Natural killer cell (primary cell): ENCODE measurements at regions not wholly inside any gene's neighbourhood (a gene's known extent, or its start where the extent isn't known, plus 50 kb on each side); places are given as distances from the start of the nearest gene placed in this dataset.

ENCODE experiments used
- ATAC-seq, 3 donors: fragments of 150-1000 bp in 2 of 3; fragments of 200-7000 bp in 1 of 3; cut with Tn5 transposase; 1 replicate in 1 of 3; 2 replicates in 2 of 3; pipeline ENCODE4 v1.10.0; 2021; ENCODE audit warnings: mild to moderate bottlenecking in 2 of 3, moderate library complexity in 2 of 3
- DNase-seq, 2 donors: peaks; one replicate each; pipeline versions ENCODE4 v3.0.0 to v3.0.0-alpha.2; 2013 to 2021; ENCODE audit warnings: mixed read lengths in 1 of 2
- H3K27ac ChIP-seq: one replicate; pipeline ENCODE4 v1.5.1; 2013; ENCODE audit warnings: mild to moderate bottlenecking, low read length
- H3K27me3 ChIP-seq: one replicate; pipeline ENCODE4 v1.6.1; 2013; ENCODE audit warnings: low read length; ENCODE audit not compliant: control insufficient read depth, insufficient read depth
- H3K36me3 ChIP-seq: one replicate; pipeline ENCODE4 v1.6.1; 2013; ENCODE audit warnings: low read length; ENCODE audit not compliant: control insufficient read depth, insufficient read depth
- H3K4me1 ChIP-seq: one replicate; pipeline ENCODE4 v1.6.1; 2013; ENCODE audit warnings: low read length; ENCODE audit not compliant: control insufficient read depth, insufficient read depth
- H3K4me3 ChIP-seq: one replicate; pipeline ENCODE4 v1.5.1; 2013; ENCODE audit warnings: low read length
- H3K9me3 ChIP-seq: one replicate; pipeline ENCODE4 v1.6.1; 2013; ENCODE audit warnings: low read length; ENCODE audit not compliant: control insufficient read depth, insufficient read depth
- H3K27ac Mint-ChIP-seq, 2 donors: one replicate each; pipeline ENCODE4 v1.8.0; 2022; ENCODE audit warnings: mild to moderate bottlenecking in 2 of 2, mixed read lengths in 2 of 2, moderate library complexity in 1 of 2
- H3K27me3 Mint-ChIP-seq, 2 donors: one replicate each; pipeline ENCODE4 v1.8.0; 2022; ENCODE audit warnings: low read depth in 2 of 2, mixed read lengths in 2 of 2
- H3K36me3 Mint-ChIP-seq: one replicate; pipeline ENCODE4 v1.8.0; 2022; ENCODE audit warnings: mixed read lengths
- H3K4me1 Mint-ChIP-seq, 2 donors: one replicate each; pipeline ENCODE4 v1.8.0; 2022; ENCODE audit warnings: mixed read lengths in 2 of 2
- H3K4me3 Mint-ChIP-seq: one replicate; pipeline ENCODE4 v1.8.0; 2022; ENCODE audit warnings: mild to moderate bottlenecking, moderate library complexity, mixed read lengths
- H3K9me3 Mint-ChIP-seq, 2 donors: one replicate each; pipeline ENCODE4 v1.8.0; 2022; ENCODE audit warnings: mixed read lengths in 2 of 2
- CTCF ChIP-seq: fragments of 200-600 bp; IDR thresholded peaks from one replicate; pipeline ENCODE4 v1.8.0; 2022; ENCODE audit warnings: antibody characterized with exemption
- WGBS: methylation state at CpG from one replicate; pipeline ENCODE4 v1.1.7; 2013; ENCODE audit warnings: missing lambda C conversion rate; ENCODE audit not compliant: insufficient coverage; 5-methylcytosine and 5-hydroxymethylcytosine counted together
- intact Hi-C: fragments of 100-400 bp; cut with micrococcal nuclease; formaldehyde crosslinking; loops from one replicate; pipeline ENCODE4 v1.14.2; 2022

GRCh38 chr2:217671075-217671474 lies 331.7 kb downstream of the TNS1 start:
- no peak overlapping the region for H3K27ac ChIP-seq
- H3K36me3 ChIP-seq = no peaks in the 10 kb centered on the region
- WGBS = 100% methylated on average over 1 of the region's 1 CpG
- no peak for TF ChIP-seq CTCF
- intact Hi-C loops = no loop called here
- peaks cover 0 to 11% of the 10 kb centered on the region in 2 donors for H3K27me3 Mint-ChIP-seq
- no peaks in the 10 kb centered on the region for H3K9me3 ChIP-seq
- ATAC-seq (no peak), DNase-seq (no peak)
- no peak overlapping the region for H3K4me3 Mint-ChIP-seq
- H3K4me1 Mint-ChIP-seq = no peaks in the 10 kb centered on the region
- no peak overlapping the region for H3K4me3 ChIP-seq
- H3K27me3 ChIP-seq = no peaks in the 10 kb centered on the region
- no peaks in the 10 kb centered on the region for H3K36me3 Mint-ChIP-seq
- H3K9me3 Mint-ChIP-seq = no peaks in the 10 kb centered on the region
- no peak overlapping the region for H3K27ac Mint-ChIP-seq
- H3K4me1 ChIP-seq = no peaks in the 10 kb centered on the region

DNA sequence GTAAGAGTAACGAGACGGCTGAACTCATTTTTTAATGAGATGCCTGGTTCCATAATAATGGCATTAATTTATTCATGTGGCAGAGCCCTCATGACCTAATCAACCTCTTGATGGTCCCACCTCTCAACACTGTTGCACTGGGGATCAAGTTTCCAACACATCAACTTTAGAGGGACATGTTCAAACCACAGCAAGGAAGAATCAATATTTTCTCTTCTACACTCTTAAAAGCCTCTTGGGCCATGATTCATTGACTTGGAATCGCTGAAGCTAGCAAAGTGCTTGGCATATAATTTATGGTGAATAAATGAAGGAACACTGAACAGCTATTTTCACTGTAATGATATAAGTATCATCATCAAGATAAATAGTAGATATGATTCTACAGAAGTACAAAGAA lies 333.0 kb downstream of the TNS1 start:
- Histone ChIP-seq H3K27ac (no peak overlapping the region), H3K27me3 (no peaks in the 10 kb centered on the region), H3K4me3 (no peak overlapping the region), H3K36me3 (no peaks in the 10 kb centered on the region), H3K4me1 (no peaks in the 10 kb centered on the region), H3K9me3 (no peaks in the 10 kb centered on the region)
- no peak for DNase-seq
- TF ChIP-seq CTCF = no peak
- Mint-ChIP-seq H3K4me1 (no peaks in the 10 kb centered on the region), H3K27ac (no peak overlapping the region), H3K4me3 (no peak overlapping the region), H3K36me3 (no peaks in the 10 kb centered on the region), H3K27me3 (peaks cover 0 to 11% of the 10 kb centered on the region in 2 donors), H3K9me3 (no peaks in the 10 kb centered on the region)
- WGBS = 97% methylated on average over 2 of the region's 3 CpGs
- intact Hi-C loops = no loop called here
- ATAC-seq = no peak

- Mint-ChIP-seq H3K4me1 (no peaks in the 10 kb centered on the region), H3K36me3 (no peaks in the 10 kb centered on the region), H3K27me3 (peaks cover 0 to 16% of the 10 kb centered on the region in 2 donors), H3K4me3 (no peak overlapping the region), H3K9me3 (no peaks in the 10 kb centered on the region), H3K27ac (no peak overlapping the region)
- no peaks in the 10 kb centered on the region for H3K9me3 ChIP-seq
- H3K27me3 ChIP-seq = peaks cover 2% of the 10 kb centered on the region
- intact Hi-C loops = no loop called here
- WGBS = 84% methylated on average over 3 of the region's 3 CpGs
- no peak overlapping the region for H3K4me3 ChIP-seq
- no peak for DNase-seq
- no peaks in the 10 kb centered on the region for H3K4me1 ChIP-seq
- no peaks in the 10 kb centered on the region for H3K36me3 ChIP-seq
- no peak for TF ChIP-seq CTCF
- H3K27ac ChIP-seq = no peak overlapping the region
- ATAC-seq = no peak
Observed at GRCh38 chr2:217667512-217667911, 335.3 kb downstream of the TNS1 start.

DNA sequence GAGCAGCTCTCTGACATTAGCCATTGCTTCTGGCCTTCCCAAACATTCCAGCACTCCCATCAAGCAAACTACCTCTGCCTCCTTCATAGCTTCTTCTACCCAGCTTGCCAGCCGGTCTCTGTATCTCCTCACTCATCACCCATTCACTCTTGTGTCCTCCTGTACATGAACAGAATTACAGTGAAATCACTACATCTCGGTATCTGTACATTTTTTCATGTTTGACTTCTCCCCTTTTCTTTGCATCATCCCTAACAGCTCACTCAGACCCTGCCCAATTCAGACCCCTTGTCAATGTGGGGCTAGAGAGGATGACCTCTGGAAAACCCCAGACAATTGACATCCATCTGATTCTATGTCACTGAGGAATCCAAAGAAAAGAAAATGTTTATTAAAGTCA lies 335.8 kb downstream of the TNS1 start:
- DNase-seq = no peak
- intact Hi-C loops = no loop called here
- Mint-ChIP-seq H3K36me3 (no peaks in the 10 kb centered on the region), H3K4me1 (no peaks in the 10 kb centered on the region), H3K9me3 (no peaks in the 10 kb centered on the region), H3K27ac (no peak overlapping the region), H3K27me3 (peaks cover 0 to 16% of the 10 kb centered on the region in 2 donors), H3K4me3 (no peak overlapping the region)
- H3K9me3 ChIP-seq = no peaks in the 10 kb centered on the region
- TF ChIP-seq CTCF = no peak
- whole genome bisulfite sequencing = 95% methylated on average over 2 of the region's 2 CpGs
- no peak overlapping the region for H3K4me3 ChIP-seq
- H3K36me3 ChIP-seq = no peaks in the 10 kb centered on the region
- H3K27me3 ChIP-seq = peaks cover 2% of the 10 kb centered on the region
- H3K27ac ChIP-seq = no peak overlapping the region
- no peaks in the 10 kb centered on the region for H3K4me1 ChIP-seq
- no peak for ATAC-seq
